Neuronal stem cell (in vitro differentiated cells): ENCODE measurements at regions not wholly inside any gene's neighbourhood (a gene's known extent, or its start where the extent isn't known, plus 50 kb on each side); places are given as distances from the start of the nearest gene placed in this dataset.
"Not testable (repeated sequence)": the region's sequence is repeated elsewhere in the genome, so short reads cannot be mapped to it uniquely, and the experiment has no call there.

Experiments used
- DNase-seq: peaks from one replicate; pipeline ENCODE4 v3.0.0-alpha.2; 2013; ENCODE audit warnings: low spot score
- H2AFZ ChIP-seq: one replicate; pipeline ENCODE4 v1.6.1; 2013; ENCODE audit warnings: mild to moderate bottlenecking, low read length, inconsistent platforms
- H2AK5ac ChIP-seq: 2 replicates; pipeline ENCODE4 v1.6.1; 2013; ENCODE audit warnings: low read depth, mild to moderate bottlenecking, inconsistent platforms, low read length, moderate library complexity, mixed read lengths
- H2BK120ac ChIP-seq: 2 replicates; pipeline ENCODE4 v1.6.1; 2013; ENCODE audit warnings: low read depth, mild to moderate bottlenecking, inconsistent platforms, low read length, moderate library complexity, mixed read lengths
- H2BK12ac ChIP-seq: one replicate; pipeline ENCODE4 v1.6.1; 2013; ENCODE audit warnings: low read length, inconsistent platforms
- H2BK15ac ChIP-seq: 2 replicates; pipeline ENCODE4 v1.6.1; 2013; ENCODE audit warnings: mild to moderate bottlenecking, low read length, inconsistent platforms, mixed read lengths
- H2BK5ac ChIP-seq: one replicate; pipeline ENCODE4 v1.6.1; 2013; ENCODE audit warnings: inconsistent platforms, mild to moderate bottlenecking, low read length, moderate library complexity
- H3K14ac ChIP-seq: one replicate; pipeline ENCODE4 v1.6.1; 2013; ENCODE audit warnings: low read length, inconsistent platforms
- H3K18ac ChIP-seq: 2 replicates; pipeline ENCODE4 v1.6.1; 2013; ENCODE audit warnings: low read length, inconsistent platforms
- H3K23ac ChIP-seq: 2 replicates; pipeline ENCODE4 v1.6.1; 2013; ENCODE audit warnings: low read depth, mild to moderate bottlenecking, mixed read lengths, low read length, inconsistent platforms; ENCODE audit not compliant: poor library complexity
- H3K27ac ChIP-seq: replicated peaks from 3 replicates; pipeline ENCODE4 v1.5.1; 2013; ENCODE audit warnings: low read length, inconsistent platforms
- H3K27me3 ChIP-seq, 3 experiments: 2 replicates each; pipeline ENCODE4 v1.6.1; 2013; ENCODE audit warnings: low read length in 3 of 3, mild to moderate bottlenecking in 2 of 3, inconsistent platforms in 1 of 3, low read depth in 1 of 3, mixed read lengths in 1 of 3, moderate library complexity in 1 of 3; ENCODE audit not compliant: control insufficient read depth in 3 of 3, insufficient read depth in 3 of 3
- H3K36me3 ChIP-seq, 2 donors: replicated peaks in 1 of 2; 2 replicates each; pipeline ENCODE4 v1.6.1; 2013; ENCODE audit warnings: low read length in 2 of 2; ENCODE audit not compliant: control insufficient read depth in 2 of 2, insufficient read depth in 2 of 2
- H3K4ac ChIP-seq: 2 replicates; pipeline ENCODE4 v1.6.1; 2013; ENCODE audit warnings: inconsistent platforms, mild to moderate bottlenecking, low read length, moderate library complexity
- H3K4me1 ChIP-seq, 2 donors: 1 replicate in 1 of 2; 2 replicates in 1 of 2; pipeline ENCODE4 v1.6.1; 2013; ENCODE audit warnings: low read length in 2 of 2, low read depth in 1 of 2; ENCODE audit not compliant: control insufficient read depth in 2 of 2, insufficient read depth in 1 of 2
- H3K4me2 ChIP-seq: one replicate; pipeline ENCODE4 v1.6.1; 2013; ENCODE audit warnings: mild to moderate bottlenecking, low read length, inconsistent platforms; ENCODE audit not compliant: insufficient read depth, poor library complexity, severe bottlenecking
- H3K4me3 ChIP-seq, 2 donors: 2 replicates each; pipeline ENCODE4 v1.5.1; 2013; ENCODE audit warnings: low read length in 2 of 2, mild to moderate bottlenecking in 2 of 2, inconsistent platforms in 1 of 2, moderate library complexity in 1 of 2
- H3K79me1 ChIP-seq: one replicate; pipeline ENCODE4 v1.6.1; 2013; ENCODE audit warnings: low read depth, mild to moderate bottlenecking, inconsistent platforms, low read length, moderate library complexity
- H3K9ac ChIP-seq: one replicate; pipeline ENCODE4 v1.6.1; 2013; ENCODE audit warnings: mild to moderate bottlenecking, low read depth, low read length, inconsistent platforms; ENCODE audit not compliant: poor library complexity
- H3K9me3 ChIP-seq, 2 donors: replicated peaks in 1 of 2; 2 replicates each; pipeline versions ENCODE3 to v1.6.1; 2013; ENCODE audit warnings: low read length in 2 of 2, mild to moderate bottlenecking in 2 of 2, inconsistent platforms in 1 of 2, low read depth in 1 of 2, mixed read lengths in 1 of 2, moderate library complexity in 1 of 2; ENCODE audit not compliant: control insufficient read depth in 2 of 2, insufficient read depth in 1 of 2
- H4K8ac ChIP-seq: one replicate; pipeline ENCODE4 v1.6.1; 2013; ENCODE audit warnings: low read depth, mild to moderate bottlenecking, inconsistent platforms, low read length, moderate library complexity
- H4K91ac ChIP-seq: one replicate; pipeline ENCODE4 v1.6.1; 2013; ENCODE audit warnings: low read length, low read depth, mild to moderate bottlenecking, inconsistent platforms; ENCODE audit not compliant: poor library complexity
- whole genome bisulfite sequencing, 2 donors: extraction: QIAGEN DNeasy Blood & Tissue Kit; methylation state at CpG; one replicate each; pipeline ENCODE4 v1.1.7; 2013; ENCODE audit warnings: missing lambda C conversion rate in 2 of 2, mixed read lengths in 1 of 2; ENCODE audit not compliant: insufficient read length in 2 of 2, insufficient replicate concordance in 1 of 2; ENCODE audit errors: extremely low coverage in 2 of 2; 5-methylcytosine and 5-hydroxymethylcytosine counted together

- no CpG with 5 or more reads among the region's 8 CpGs for WGBS, 2 donors
- Histone ChIP-seq H2AFZ (no peak overlapping the region), H3K9me3 (no peaks in the 10 kb centered on the region), H2BK120ac (no peak overlapping the region), H2BK12ac (no peak overlapping the region), H3K9ac (no peak overlapping the region), H3K4me1 (peaks cover 0 to 2% of the 10 kb centered on the region in 2 donors), H3K4me3 (no peak overlapping the region), H3K36me3 (no peaks in the 10 kb centered on the region), H3K27ac (no peak overlapping the region), H3K27me3 (peaks cover 0 to 35% (median 9%) of the 10 kb centered on the region in 3 experiments), H3K4ac (no peak overlapping the region), H3K18ac (no peak overlapping the region), H3K23ac (no peak overlapping the region), H4K8ac (no peak overlapping the region), H2BK5ac (no peak overlapping the region), H2AK5ac (no peak overlapping the region), H3K4me2 (no peak overlapping the region), H4K91ac (no peak overlapping the region), H3K79me1 (no peaks in the 10 kb centered on the region), H3K14ac (no peak overlapping the region), H2BK15ac (no peak overlapping the region)
- no peak for DNase-seq
Observed at GRCh38 chr22:22378446-22379415, 129.8 kb downstream of the ZNF280B start.

- no CpG with 5 or more reads among the region's 11 CpGs for WGBS, 2 donors
- Histone ChIP-seq H2BK12ac (no peak overlapping the region), H3K27ac (no peak overlapping the region), H4K8ac (no peak overlapping the region), H3K9ac (no peak overlapping the region), H3K4me3 (no peak overlapping the region), H2BK15ac (no peak overlapping the region), H3K4ac (no peak overlapping the region), H3K27me3 (peaks cover 0 to 34% (median 9%) of the 10 kb centered on the region in 3 experiments), H3K9me3 (no peaks in the 10 kb centered on the region), H3K18ac (no peak overlapping the region), H3K4me1 (no peaks in the 10 kb centered on the region), H4K91ac (no peak overlapping the region), H3K36me3 (no peaks in the 10 kb centered on the region), H2BK120ac (no peak overlapping the region), H3K4me2 (no peak overlapping the region), H3K79me1 (no peaks in the 10 kb centered on the region), H2AFZ (no peak overlapping the region), H2AK5ac (no peak overlapping the region), H2BK5ac (no peak overlapping the region), H3K23ac (peak overlapping the region; percentile 87), H3K14ac (no peak overlapping the region)
- no peak for DNase-seq
Observed at GRCh38 chr22:22380098-22381030, 128.2 kb downstream of the ZNF280B start.

GRCh38 chr22:22381292-22381691 lies 127.2 kb downstream of the ZNF280B start:
- Histone ChIP-seq H3K4me3 (peak overlapping the region in 1 of 2 donors; percentile 58), H3K27me3 (peaks cover 0 to 30% (median under 1%) of the 10 kb centered on the region in 3 experiments)
- H3K23ac ChIP-seq, H3K4ac ChIP-seq, H3K9me3 ChIP-seq, H2BK12ac ChIP-seq, H3K27ac ChIP-seq, H4K8ac ChIP-seq, H2BK15ac ChIP-seq, H3K4me1 ChIP-seq, H4K91ac ChIP-seq, H2AFZ ChIP-seq, H3K9ac ChIP-seq, H2BK120ac ChIP-seq, H2AK5ac ChIP-seq, H3K18ac ChIP-seq, H3K36me3 ChIP-seq, H3K79me1 ChIP-seq, DNase-seq, H3K14ac ChIP-seq, H2BK5ac ChIP-seq, H3K4me2 ChIP-seq: not testable (repeated sequence)
- WGBS, 2 donors = no CpG with 5 or more reads among the region's 2 CpGs
